Activated T-cell treated with anti-CD3 and anti-CD28 coated beads, Interleukin-2, amount 50 U/mL, for 24 hours (primary cell): ENCODE measurements at regions not wholly inside any gene's neighbourhood (a gene's known extent, or its start where the extent isn't known, plus 50 kb on each side); places are given as distances from the start of the nearest gene placed in this dataset.
A peak's percentile ranks its signal among the peaks of the same experiment; 100 is the strongest.

Source experiments
- DNase-seq: peaks from one replicate; pipeline ENCODE4 v3.0.0-alpha.2; 2020
- H3K27ac Mint-ChIP-seq: 2 replicates; pipeline ENCODE4 v1.8.0; 2020; ENCODE audit warnings: mild to moderate bottlenecking, mixed read lengths
- H3K27me3 Mint-ChIP-seq: 2 replicates; pipeline ENCODE4 v1.8.0; 2020; ENCODE audit warnings: mixed read lengths
- H3K36me3 Mint-ChIP-seq: 2 replicates; pipeline ENCODE4 v1.8.0; 2020; ENCODE audit warnings: low read depth, mixed read lengths
- H3K4me1 Mint-ChIP-seq: 2 replicates; pipeline ENCODE4 v1.8.0; 2020; ENCODE audit warnings: low read depth, mixed read lengths
- H3K4me3 Mint-ChIP-seq: 2 replicates; pipeline ENCODE4 v1.8.0; 2020; ENCODE audit warnings: mild to moderate bottlenecking, moderate library complexity, mixed read lengths
- H3K9me3 Mint-ChIP-seq: 2 replicates; pipeline ENCODE4 v1.8.0; 2020; ENCODE audit warnings: mixed read lengths

- no peak overlapping the region for H3K27ac Mint-ChIP-seq
- no peaks in the 10 kb centered on the region for H3K36me3 Mint-ChIP-seq
- H3K9me3 Mint-ChIP-seq: no peaks in the 10 kb centered on the region
- peaks cover 55% of the 10 kb centered on the region for H3K4me1 Mint-ChIP-seq
- H3K27me3 Mint-ChIP-seq: peaks cover 5% of the 10 kb centered on the region
- DNase-seq: no peak
- no peak overlapping the region for H3K4me3 Mint-ChIP-seq
These were observed 119.8 kb upstream of the TRIM2 start for GRCh38 chr4:153084224-153084979.

GRCh38 chr4:153084980-153085630 lies 119.1 kb upstream of the TRIM2 start:
- H3K27ac Mint-ChIP-seq: peak overlapping the region; percentile 63

GRCh38 chr4:153087671-153088194 lies 116.5 kb upstream of the TRIM2 start:
- Mint-ChIP-seq H3K36me3 (no peaks in the 10 kb centered on the region), H3K4me1 (peaks cover 32% of the 10 kb centered on the region)

More at GRCh38 chr4:153084980-153085630, 119.1 kb upstream of the TRIM2 start:
- Mint-ChIP-seq H3K4me1 (peaks cover 50% of the 10 kb centered on the region), H3K27me3 (peaks cover 5% of the 10 kb centered on the region), H3K4me3 (no peak overlapping the region), H3K36me3 (no peaks in the 10 kb centered on the region), H3K9me3 (no peaks in the 10 kb centered on the region)
- peak; percentile 94 for DNase-seq

GRCh38 chr4:153089742-153090141 lies 114.5 kb upstream of the TRIM2 start:
- H3K9me3 Mint-ChIP-seq: no peaks in the 10 kb centered on the region
- no peaks in the 10 kb centered on the region for H3K36me3 Mint-ChIP-seq
- DNase-seq: no peak
- peaks cover 21% of the 10 kb centered on the region for H3K4me1 Mint-ChIP-seq
- H3K4me3 Mint-ChIP-seq: no peak overlapping the region
- H3K27me3 Mint-ChIP-seq: no peaks in the 10 kb centered on the region
- H3K27ac Mint-ChIP-seq: no peak overlapping the region

More at GRCh38 chr4:153087671-153088194, 116.5 kb upstream of the TRIM2 start:
- no peak for DNase-seq
- Mint-ChIP-seq H3K27me3 (peaks cover 3% of the 10 kb centered on the region), H3K9me3 (no peaks in the 10 kb centered on the region), H3K4me3 (no peak overlapping the region), H3K27ac (no peak overlapping the region)

- Mint-ChIP-seq H3K36me3 (no peaks in the 10 kb centered on the region), H3K4me3 (no peak overlapping the region), H3K27me3 (no peaks in the 10 kb centered on the region), H3K27ac (no peak overlapping the region), H3K4me1 (peaks cover 19% of the 10 kb centered on the region), H3K9me3 (no peaks in the 10 kb centered on the region)
- no peak for DNase-seq
These were observed 114.1 kb upstream of the TRIM2 start for GRCh38 chr4:153090181-153090580.

GRCh38 chr4:153090670-153091385 lies 113.4 kb upstream of the TRIM2 start:
- Mint-ChIP-seq H3K9me3 (no peaks in the 10 kb centered on the region), H3K4me3 (no peak overlapping the region), H3K27me3 (no peaks in the 10 kb centered on the region), H3K36me3 (no peaks in the 10 kb centered on the region), H3K4me1 (peaks cover 12% of the 10 kb centered on the region), H3K27ac (no peak overlapping the region)
- no peak for DNase-seq

- no peak for DNase-seq
- H3K4me3 Mint-ChIP-seq: no peak overlapping the region
- H3K27ac Mint-ChIP-seq: no peak overlapping the region
- H3K4me1 Mint-ChIP-seq: peaks cover 11% of the 10 kb centered on the region
- H3K9me3 Mint-ChIP-seq: no peaks in the 10 kb centered on the region
- H3K36me3 Mint-ChIP-seq: no peaks in the 10 kb centered on the region
- no peaks in the 10 kb centered on the region for H3K27me3 Mint-ChIP-seq
These were observed 110.8 kb upstream of the TRIM2 start for GRCh38 chr4:153093396-153093795.

GRCh38 chr4:153093802-153094201 lies 110.4 kb upstream of the TRIM2 start:
- DNase-seq: no peak
- no peaks in the 10 kb centered on the region for H3K36me3 Mint-ChIP-seq
- H3K27me3 Mint-ChIP-seq: no peaks in the 10 kb centered on the region
- no peak overlapping the region for H3K27ac Mint-ChIP-seq
- H3K4me1 Mint-ChIP-seq: peaks cover 9% of the 10 kb centered on the region
- no peak overlapping the region for H3K4me3 Mint-ChIP-seq
- H3K9me3 Mint-ChIP-seq: no peaks in the 10 kb centered on the region

- DNase-seq: no peak
- Mint-ChIP-seq H3K4me1 (peaks cover 4% of the 10 kb centered on the region), H3K36me3 (no peaks in the 10 kb centered on the region), H3K4me3 (no peak overlapping the region), H3K27ac (no peak overlapping the region), H3K9me3 (no peaks in the 10 kb centered on the region), H3K27me3 (no peaks in the 10 kb centered on the region)
These were observed 109.8 kb upstream of the TRIM2 start for GRCh38 chr4:153094435-153094834.

GRCh38 chr4:153095448-153096204 lies 108.6 kb upstream of the TRIM2 start:
- Mint-ChIP-seq H3K27ac (no peak overlapping the region), H3K27me3 (no peaks in the 10 kb centered on the region), H3K9me3 (no peaks in the 10 kb centered on the region), H3K4me3 (no peak overlapping the region), H3K4me1 (peaks cover 3% of the 10 kb centered on the region), H3K36me3 (no peaks in the 10 kb centered on the region)
- no peak for DNase-seq

GRCh38 chr4:153096344-153096743 lies 107.9 kb upstream of the TRIM2 start:
- H3K36me3 Mint-ChIP-seq: no peaks in the 10 kb centered on the region
- H3K27me3 Mint-ChIP-seq: no peaks in the 10 kb centered on the region
- no peaks in the 10 kb centered on the region for H3K9me3 Mint-ChIP-seq
- H3K4me1 Mint-ChIP-seq: no peaks in the 10 kb centered on the region
- no peak overlapping the region for H3K4me3 Mint-ChIP-seq
- H3K27ac Mint-ChIP-seq: no peak overlapping the region
- DNase-seq: no peak

GRCh38 chr4:153098427-153098826 lies 105.8 kb upstream of the TRIM2 start:
- Mint-ChIP-seq H3K27me3 (no peaks in the 10 kb centered on the region), H3K36me3 (no peaks in the 10 kb centered on the region), H3K4me3 (no peak overlapping the region), H3K27ac (no peak overlapping the region), H3K9me3 (no peaks in the 10 kb centered on the region), H3K4me1 (no peaks in the 10 kb centered on the region)
- no peak for DNase-seq

- no peaks in the 10 kb centered on the region for H3K9me3 Mint-ChIP-seq
- no peaks in the 10 kb centered on the region for H3K36me3 Mint-ChIP-seq
- H3K27me3 Mint-ChIP-seq: no peaks in the 10 kb centered on the region
- H3K4me3 Mint-ChIP-seq: no peak overlapping the region
- peaks cover 3% of the 10 kb centered on the region for H3K4me1 Mint-ChIP-seq
- no peak for DNase-seq
- no peak overlapping the region for H3K27ac Mint-ChIP-seq
These were observed 104.7 kb upstream of the TRIM2 start for GRCh38 chr4:153099391-153100140.
